H1 (cell line): ENCODE measurements at regions not wholly inside any gene's neighbourhood (a gene's known extent, or its start where the extent isn't known, plus 50 kb on each side); places are given as distances from the start of the nearest gene placed in this dataset.

Experiments
- CTCF ChIA-PET: fragments of 300-600 bp; sonication (Branson Sonifier 250); formaldehyde crosslinking; loops from one replicate; lab custom pipeline; 2021; ENCODE audit not compliant: partially characterized antibody; lab: Charles Lee
- POLR2A ChIA-PET: fragments of 300-600 bp; sonication (Branson Sonifier 250); formaldehyde crosslinking; loops from one replicate; lab custom pipeline; 2021; ENCODE audit warnings: inconsistent platforms; ENCODE audit not compliant: partially characterized antibody; lab: Charles Lee
- DNase-seq, 2 experiments: peaks; one replicate each; pipeline versions ENCODE4 v3.0.0 to v3.0.0-alpha.2; 2010 to 2022; ENCODE audit warnings: low spot score in 2 of 2, low read depth in 1 of 2, mixed read lengths in 1 of 2
- FAIRE-seq: peaks from 2 replicates; lab custom pipeline; 2011; peaks lifted over from hg19 to GRCh38; lab: Jason Lieb, UNC
- H2AFZ ChIP-seq: 2 replicates; pipeline ENCODE4 v1.8.1; 2012; ENCODE audit warnings: low read length, inconsistent platforms
- H2AK5ac ChIP-seq: 2 replicates; pipeline ENCODE4 v1.6.1; 2013; ENCODE audit warnings: low read depth, low read length
- H2BK120ac ChIP-seq: replicated peaks from 2 replicates; pipeline ENCODE3; 2013; ENCODE audit warnings: low read depth, low read length, inconsistent platforms
- H2BK12ac ChIP-seq: 2 replicates; pipeline ENCODE4 v1.6.1; 2013; ENCODE audit warnings: low read depth, low read length
- H2BK15ac ChIP-seq: 2 replicates; pipeline ENCODE4 v1.6.1; 2013; ENCODE audit warnings: low read length
- H2BK20ac ChIP-seq: 2 replicates; pipeline ENCODE4 v1.6.1; 2013; ENCODE audit warnings: low read length
- H2BK5ac ChIP-seq: 2 replicates; pipeline ENCODE4 v1.6.1; 2013; ENCODE audit warnings: low read depth, low read length
- H3K14ac ChIP-seq: 2 replicates; pipeline ENCODE4 v1.6.1; 2013; ENCODE audit warnings: inconsistent platforms; ENCODE audit not compliant: insufficient read length
- H3K18ac ChIP-seq: 2 replicates; pipeline ENCODE4 v1.6.1; 2013; ENCODE audit warnings: low read length; ENCODE audit errors: extremely low read depth
- H3K23ac ChIP-seq: 2 replicates; pipeline ENCODE4 v1.6.1; 2013; ENCODE audit warnings: inconsistent platforms; ENCODE audit not compliant: insufficient read length
- H3K23me2 ChIP-seq: 2 replicates; pipeline ENCODE4 v1.6.1; 2013; ENCODE audit warnings: low read depth, low read length
- H3K27ac ChIP-seq: 2 replicates; pipeline ENCODE4 v1.6.1; 2011; ENCODE audit warnings: low read depth, low read length, inconsistent platforms
- H3K27me3 ChIP-seq, 4 experiments: replicated peaks in 1 of 4; 1 replicate in 1 of 4; 2 replicates in 3 of 4; pipeline versions ENCODE4 v1.6.1 to v1.8.1; 2011 to 2013; ENCODE audit warnings: low read length in 3 of 4, mild to moderate bottlenecking in 3 of 4, inconsistent platforms in 2 of 4, mixed read lengths in 2 of 4, moderate library complexity in 1 of 4; ENCODE audit not compliant: control insufficient read depth in 3 of 4, insufficient read depth in 3 of 4; ENCODE audit errors: extremely low read depth in 1 of 4
- H3K36me3 ChIP-seq, 4 experiments: 2 replicates each; pipeline versions ENCODE4 v1.6.1 to v1.8.1; 2011 to 2013; ENCODE audit warnings: mild to moderate bottlenecking in 4 of 4, low read length in 3 of 4, moderate library complexity in 2 of 4, control low read depth in 1 of 4, inconsistent platforms in 1 of 4; ENCODE audit not compliant: insufficient read depth in 4 of 4, control insufficient read depth in 2 of 4
- H3K4ac ChIP-seq: replicated peaks from 2 replicates; pipeline ENCODE3; 2013; ENCODE audit warnings: low read length, low read depth, mixed read lengths, inconsistent platforms; ENCODE audit not compliant: insufficient read length
- H3K4me1 ChIP-seq, 4 experiments: replicated peaks in 1 of 4; 1 replicate in 1 of 4; 2 replicates in 3 of 4; pipeline versions ENCODE4 v1.6.1 to v1.8.1; 2011 to 2013; ENCODE audit warnings: low read length in 3 of 4, inconsistent platforms in 2 of 4, mixed read lengths in 1 of 4; ENCODE audit not compliant: insufficient read depth in 4 of 4, control insufficient read depth in 3 of 4
- H3K4me2 ChIP-seq, 2 experiments: 2 replicates each; pipeline versions ENCODE4 v1.6.1 to v1.8.1; 2011 to 2013; ENCODE audit warnings: low read depth in 2 of 2, low read length in 2 of 2, control low read depth in 1 of 2, inconsistent platforms in 1 of 2, mild to moderate bottlenecking in 1 of 2; ENCODE audit not compliant: insufficient read depth in 1 of 2
- H3K4me3 ChIP-seq, 4 experiments: fragments of 200-600, 300-600 bp in 1 of 4; sonication (generic), shearing (Covaris generic), sonication (Bioruptor Twin) in 1 of 4; 2 replicates each; pipeline versions ENCODE4 v1.5.1 to v1.8.1; 2011 to 2016; ENCODE audit warnings: low read length in 4 of 4, low read depth in 3 of 4, control low read depth in 2 of 4, inconsistent platforms in 2 of 4, mild to moderate bottlenecking in 2 of 4, mixed read lengths in 1 of 4, moderate library complexity in 1 of 4; ENCODE audit not compliant: insufficient read depth in 2 of 4; ENCODE audit errors: extremely low read depth in 1 of 4
- H3K56ac ChIP-seq: replicated peaks from 2 replicates; pipeline ENCODE3; 2013; ENCODE audit warnings: low read depth, mild to moderate bottlenecking, mixed read lengths, low read length, inconsistent platforms; ENCODE audit not compliant: insufficient read length
- H3K79me1 ChIP-seq: 2 replicates; pipeline ENCODE4 v1.6.1; 2013; ENCODE audit warnings: low read depth, low read length, control low read depth
- H3K79me2 ChIP-seq, 2 experiments: 2 replicates each; pipeline versions ENCODE4 v1.6.1 to v1.8.1; 2012 to 2013; ENCODE audit warnings: low read length in 2 of 2, mild to moderate bottlenecking in 2 of 2, inconsistent platforms in 1 of 2; ENCODE audit not compliant: insufficient read depth in 2 of 2, control insufficient read depth in 1 of 2
- H3K9ac ChIP-seq, 4 experiments: replicated peaks in 1 of 4; 1 replicate in 1 of 4; 2 replicates in 3 of 4; pipeline versions ENCODE4 v1.6.1 to v1.8.1; 2011 to 2013; ENCODE audit warnings: low read depth in 3 of 4, low read length in 3 of 4, control low read depth in 2 of 4, mild to moderate bottlenecking in 2 of 4, moderate library complexity in 2 of 4, inconsistent platforms in 1 of 4; ENCODE audit errors: extremely low read depth in 1 of 4
- H3K9me3 ChIP-seq, 2 experiments: 2 replicates each; pipeline versions ENCODE4 v1.6.1 to v1.8.1; 2012 to 2013; ENCODE audit warnings: mild to moderate bottlenecking in 2 of 2, moderate library complexity in 2 of 2, control low read depth in 1 of 2, inconsistent platforms in 1 of 2, low read depth in 1 of 2, low read length in 1 of 2, mixed read lengths in 1 of 2; ENCODE audit not compliant: insufficient read depth in 2 of 2
- H4K20me1 ChIP-seq, 2 experiments: replicated peaks in 1 of 2; 2 replicates each; pipeline versions ENCODE3 to v1.8.1; 2011 to 2013; ENCODE audit warnings: inconsistent platforms in 2 of 2, low read length in 2 of 2, mild to moderate bottlenecking in 1 of 2; ENCODE audit not compliant: insufficient read depth in 2 of 2, control insufficient read depth in 1 of 2
- H4K5ac ChIP-seq: 2 replicates; pipeline ENCODE4 v1.6.1; 2013; ENCODE audit warnings: low read length, low read depth, mixed read lengths, inconsistent platforms; ENCODE audit not compliant: insufficient read length
- H4K8ac ChIP-seq: 2 replicates; pipeline ENCODE4 v1.8.0; 2013; ENCODE audit warnings: mild to moderate bottlenecking, moderate library complexity, low read length, inconsistent platforms; ENCODE audit not compliant: insufficient read depth; ENCODE audit errors: extremely low read depth
- H4K91ac ChIP-seq: replicated peaks from 2 replicates; pipeline ENCODE3; 2013; ENCODE audit warnings: low read length, mixed read lengths, inconsistent platforms; ENCODE audit not compliant: insufficient read length
- BACH1 ChIP-seq: IDR thresholded peaks from 2 replicates; pipeline ENCODE4 v1.6.1; 2012; ENCODE audit warnings: low read length, improper control_type of control experiment
- CHD1 ChIP-seq: IDR thresholded peaks from 2 replicates; pipeline ENCODE4 v1.6.1; 2012; ENCODE audit warnings: low read depth, low read length, improper control_type of control experiment
- EZH2 ChIP-seq: fragments of 200-600 bp; sonication (generic); IDR thresholded peaks from 2 replicates; pipeline ENCODE4 v1.7.1; 2012; ENCODE audit warnings: low read depth, mild to moderate bottlenecking, moderate library complexity, low read length, inconsistent platforms; ENCODE audit not compliant: severe bottlenecking
- HDAC2 ChIP-seq, 2 experiments: fragments of 300-600 bp in 1 of 2; sonication (generic) in 1 of 2; IDR thresholded peaks; 2 replicates each; pipeline ENCODE4 v1.6.1; 2011 to 2012; ENCODE audit warnings: low read depth in 2 of 2, low read length in 2 of 2, mild to moderate bottlenecking in 2 of 2, moderate library complexity in 2 of 2, borderline replicate concordance in 1 of 2, inconsistent platforms in 1 of 2
- RBBP5 ChIP-seq: IDR thresholded peaks from 2 replicates; pipeline ENCODE4 v1.7.1; 2012; ENCODE audit warnings: low read depth, mild to moderate bottlenecking, inconsistent platforms, low read length, moderate library complexity, borderline replicate concordance
- WGBS, 2 experiments: shearing (Covaris generic) in 1 of 2; methylation state at CpG; one replicate each; pipeline versions ENCODE4 v1.1.6 to v1.1.7; 2013 to 2015; ENCODE audit warnings: low lambda C conversion rate in 2 of 2, mixed read lengths in 2 of 2, inconsistent platforms in 1 of 2, low coverage in 1 of 2, missing lambda C conversion rate in 1 of 2; ENCODE audit not compliant: insufficient replicate concordance in 2 of 2, insufficient coverage in 1 of 2, insufficient read length in 1 of 2; ENCODE audit errors: extremely low coverage in 1 of 2, missing lambda C conversion rate in 1 of 2; 5-methylcytosine and 5-hydroxymethylcytosine counted together

- H2BK120ac ChIP-seq = no peak overlapping the region
Measured at GRCh38 chr2:221346411-221346810, 225.7 kb downstream of the EPHA4 start.

More at GRCh38 chr2:221346411-221346810, 225.7 kb downstream of the EPHA4 start:
- Histone ChIP-seq H2BK20ac (no peak overlapping the region), H3K14ac (no peak overlapping the region), H2AFZ (no peak overlapping the region), H3K79me1 (no peaks in the 10 kb centered on the region), H4K91ac (no peak overlapping the region), H4K5ac (no peak overlapping the region), H3K23me2 (no peaks in the 10 kb centered on the region), H3K27me3 (no peaks in the 10 kb centered on the region), H2BK15ac (no peak overlapping the region), H3K27ac (no peak overlapping the region), H3K9ac (no peak overlapping the region), H2BK12ac (no peak overlapping the region), H4K8ac (no peak overlapping the region), H3K4me1 (no peaks in the 10 kb centered on the region), H3K23ac (no peak overlapping the region), H3K56ac (no peak overlapping the region), H3K9me3 (no peaks in the 10 kb centered on the region), H3K79me2 (no peaks in the 10 kb centered on the region), H4K20me1 (no peaks in the 10 kb centered on the region), H3K4me3 (no peak overlapping the region), H3K18ac (no peak overlapping the region), H3K4ac (no peak overlapping the region), H3K36me3 (no peaks in the 10 kb centered on the region), H2AK5ac (no peak overlapping the region), H2BK5ac (no peak overlapping the region), H3K4me2 (no peak overlapping the region)
- ChIA-PET POLR2A (no interaction called here), CTCF (interaction anchor here (1.4 kb wide), 1 partner anchor 26 kb away, joined by 4 read pairs; no protein-coding TSS in a partner anchor)
- WGBS, 2 experiments = 92% methylated on average over 3 of the region's 3 CpGs; no CpG with 5 or more reads in 1 of the 2 experiments
- FAIRE-seq (no peak), DNase-seq (no peak)
- TF ChIP-seq HDAC2 (IDR thresholded peaks at IDR 0.05; ENCODE audit: borderline replicate concordance in 1 of 2, low read depth in 2 of 2, low read length in 2 of 2) (no peak), EZH2 (no peak), BACH1 (no peak), RBBP5 (no peak), CHD1 (no peak)
